ENCODE measurements at regions not wholly inside any gene's neighbourhood (a gene's known extent, or its start where the extent isn't known, plus 50 kb on each side); places are given as distances from the start of the nearest gene placed in this dataset.

DNA sequence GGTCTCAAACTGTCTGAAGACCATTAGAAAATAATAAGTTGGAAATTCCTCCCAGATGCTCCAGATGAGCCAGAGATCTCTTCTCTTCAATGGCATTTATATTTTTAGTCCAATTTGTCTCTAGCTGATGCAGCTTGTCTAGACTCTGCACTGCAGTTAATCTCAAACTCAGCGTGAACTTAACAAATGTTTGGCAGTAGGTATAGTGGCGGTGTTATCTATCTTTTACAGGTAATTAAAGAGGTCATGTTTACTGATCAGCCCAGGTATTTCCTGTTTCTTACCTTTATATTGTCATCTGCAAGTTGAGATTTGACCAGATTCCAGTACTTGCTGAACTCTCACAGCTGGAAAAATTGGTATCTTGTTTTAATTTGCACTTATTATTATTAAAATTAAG lies 1024.5 kb upstream of the ADGRL2 start:
- TF ChIP-seq, protein P1, sequence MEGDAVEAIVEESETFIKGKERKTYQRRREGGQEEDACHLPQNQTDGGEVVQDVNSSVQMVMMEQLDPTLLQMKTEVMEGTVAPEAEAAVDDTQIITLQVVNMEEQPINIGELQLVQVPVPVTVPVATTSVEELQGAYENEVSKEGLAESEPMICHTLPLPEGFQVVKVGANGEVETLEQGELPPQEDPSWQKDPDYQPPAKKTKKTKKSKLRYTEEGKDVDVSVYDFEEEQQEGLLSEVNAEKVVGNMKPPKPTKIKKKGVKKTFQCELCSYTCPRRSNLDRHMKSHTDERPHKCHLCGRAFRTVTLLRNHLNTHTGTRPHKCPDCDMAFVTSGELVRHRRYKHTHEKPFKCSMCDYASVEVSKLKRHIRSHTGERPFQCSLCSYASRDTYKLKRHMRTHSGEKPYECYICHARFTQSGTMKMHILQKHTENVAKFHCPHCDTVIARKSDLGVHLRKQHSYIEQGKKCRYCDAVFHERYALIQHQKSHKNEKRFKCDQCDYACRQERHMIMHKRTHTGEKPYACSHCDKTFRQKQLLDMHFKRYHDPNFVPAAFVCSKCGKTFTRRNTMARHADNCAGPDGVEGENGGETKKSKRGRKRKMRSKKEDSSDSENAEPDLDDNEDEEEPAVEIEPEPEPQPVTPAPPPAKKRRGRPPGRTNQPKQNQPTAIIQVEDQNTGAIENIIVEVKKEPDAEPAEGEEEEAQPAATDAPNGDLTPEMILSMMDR (IDR thresholded peaks at IDR 0.05; ENCODE audit: insufficient read depth, low read length, poor library complexity, severe bottlenecking): no peak
- TF ChIP-seq EZH2phosphoT487 (conservative IDR thresholded peaks at IDR 0.05; ENCODE audit: low read length): no peak
- H3K27me3 ChIP-seq (ENCODE audit: low read length): no peaks in the 10 kb centered on the region
- H3F3A ChIP-seq (ENCODE audit: insufficient read depth): no peaks in the 10 kb centered on the region
- H3K9me2 ChIP-seq (replicated peaks; ENCODE audit: insufficient read depth, low read length): no peaks in the 10 kb centered on the region
- no peak overlapping the region for H3K27ac ChIP-seq (ENCODE audit: low read depth, low read length)
- H4K20me1 ChIP-seq (ENCODE audit: low read depth, low read length): no peaks in the 10 kb centered on the region
- H2AFZ ChIP-seq (ENCODE audit: low read depth, low read length, severe bottlenecking): no peak overlapping the region
- no peaks in the 10 kb centered on the region for H3K79me2 ChIP-seq (ENCODE audit: insufficient read depth, low read length)
- no peaks in the 10 kb centered on the region for H3K9me3 ChIP-seq (ENCODE audit: insufficient read depth, low read length)
- H3K9ac ChIP-seq (ENCODE audit: low read length): no peak overlapping the region
- H3K4me3 ChIP-seq (ENCODE audit: insufficient read depth, low read length, poor library complexity, severe bottlenecking): no peak overlapping the region
- no peaks in the 10 kb centered on the region for H3K36me3 ChIP-seq (ENCODE audit: low read length)
- no peak overlapping the region for H3K4me2 ChIP-seq (ENCODE audit: low read depth, low read length, poor library complexity, severe bottlenecking)

GRCh38 chr1:80769208-80769750 lies 1031.5 kb upstream of the ADGRL2 start:
- H3K27ac ChIP-seq (ENCODE audit: low read depth, low read length): no peak overlapping the region
- no peak for TF ChIP-seq EZH2phosphoT487 (conservative IDR thresholded peaks at IDR 0.05; ENCODE audit: low read length)
- TF ChIP-seq, protein P1 (IDR thresholded peaks at IDR 0.05; ENCODE audit: insufficient read depth, low read length, poor library complexity, severe bottlenecking): no peak
- H3K4me3 ChIP-seq (ENCODE audit: insufficient read depth, low read length, poor library complexity, severe bottlenecking): no peak overlapping the region
- no peaks in the 10 kb centered on the region for H3K36me3 ChIP-seq (ENCODE audit: low read length)
- H3K79me2 ChIP-seq (ENCODE audit: insufficient read depth, low read length): no peaks in the 10 kb centered on the region
- no peaks in the 10 kb centered on the region for H3K27me3 ChIP-seq (ENCODE audit: low read length)
- no peaks in the 10 kb centered on the region for H3K9me2 ChIP-seq (replicated peaks; ENCODE audit: insufficient read depth, low read length)
- H4K20me1 ChIP-seq (ENCODE audit: low read depth, low read length): no peaks in the 10 kb centered on the region
- H3K4me2 ChIP-seq (ENCODE audit: low read depth, low read length, poor library complexity, severe bottlenecking): no peak overlapping the region
- no peak overlapping the region for H3K9ac ChIP-seq (ENCODE audit: low read length)
- no peaks in the 10 kb centered on the region for H3K9me3 ChIP-seq (ENCODE audit: insufficient read depth, low read length)
- no peaks in the 10 kb centered on the region for H3F3A ChIP-seq (ENCODE audit: insufficient read depth)
- no peak overlapping the region for H2AFZ ChIP-seq (ENCODE audit: low read depth, low read length, severe bottlenecking)

DNA sequence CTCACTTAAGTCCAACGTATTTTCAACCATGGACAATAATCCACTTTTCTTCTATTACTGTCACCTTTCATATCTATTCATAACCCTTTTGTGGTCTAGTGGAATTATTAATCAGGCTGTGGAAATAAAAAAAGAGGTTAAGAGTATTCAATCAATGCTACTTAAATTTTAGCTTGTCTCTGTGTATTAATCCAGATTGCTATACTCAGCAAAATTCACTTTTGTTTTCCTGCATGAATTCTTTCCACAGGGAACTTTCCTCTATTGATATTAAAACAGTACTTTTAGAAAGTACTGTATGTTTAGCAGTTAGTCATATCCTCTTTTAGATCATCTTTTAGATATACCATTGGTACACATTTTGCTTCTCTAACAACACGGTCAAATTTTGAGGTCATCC lies 1033.0 kb upstream of the ADGRL2 start:
- no peak overlapping the region for H3K9ac ChIP-seq (ENCODE audit: low read length)
- H3K9me3 ChIP-seq (ENCODE audit: insufficient read depth, low read length): no peaks in the 10 kb centered on the region
- H2AFZ ChIP-seq (ENCODE audit: low read depth, low read length, severe bottlenecking): peak overlapping the region; percentile 55
- TF ChIP-seq, protein P1 (IDR thresholded peaks at IDR 0.05; ENCODE audit: insufficient read depth, low read length, poor library complexity, severe bottlenecking): no peak
- no peak for TF ChIP-seq EZH2phosphoT487 (conservative IDR thresholded peaks at IDR 0.05; ENCODE audit: low read length)
- H3K27ac ChIP-seq (ENCODE audit: low read depth, low read length): no peak overlapping the region
- H3K4me2 ChIP-seq (ENCODE audit: low read depth, low read length, poor library complexity, severe bottlenecking): no peak overlapping the region
- no peaks in the 10 kb centered on the region for H3K79me2 ChIP-seq (ENCODE audit: insufficient read depth, low read length)
- no peaks in the 10 kb centered on the region for H4K20me1 ChIP-seq (ENCODE audit: low read depth, low read length)
- no peak overlapping the region for H3K4me3 ChIP-seq (ENCODE audit: insufficient read depth, low read length, poor library complexity, severe bottlenecking)
- H3K36me3 ChIP-seq (ENCODE audit: low read length): no peaks in the 10 kb centered on the region
- H3K9me2 ChIP-seq (replicated peaks; ENCODE audit: insufficient read depth, low read length): no peaks in the 10 kb centered on the region
- H3F3A ChIP-seq (ENCODE audit: insufficient read depth): no peaks in the 10 kb centered on the region
- H3K27me3 ChIP-seq (ENCODE audit: low read length): no peaks in the 10 kb centered on the region

Measured in SU-DHL-6 (cell line).